ENCODE measurements at regions not wholly inside any gene's neighbourhood (a gene's known extent, or its start where the extent isn't known, plus 50 kb on each side); places are given as distances from the start of the nearest gene placed in this dataset.

DNA sequence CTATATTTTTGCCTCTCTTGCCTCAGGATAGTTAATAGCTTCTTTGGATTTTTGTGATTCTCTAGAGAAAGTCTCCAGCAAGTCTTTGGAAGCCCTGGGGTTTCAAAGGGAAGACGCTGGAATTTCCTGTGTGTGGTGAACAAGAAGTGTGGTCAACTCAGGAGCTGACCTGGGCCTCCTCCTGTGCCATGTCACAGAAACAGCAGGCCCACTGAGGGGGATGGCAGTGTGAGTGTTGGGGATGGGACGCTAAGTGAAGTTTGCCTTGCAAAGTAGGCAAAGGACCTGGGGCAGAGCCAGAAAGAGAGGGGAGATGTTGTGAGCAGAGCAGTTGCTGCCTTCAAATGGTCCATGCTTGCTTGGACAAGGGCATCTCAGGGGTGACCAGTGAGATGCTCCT, 226.3 kb downstream of the DMRT2 start:
- H3K9ac ChIP-seq: no peak overlapping the region
- no peak overlapping the region for H3K27ac ChIP-seq
- TF ChIP-seq Cebpa-rat (IDR thresholded peaks at IDR 0.05): no peak
- H3K4me3 ChIP-seq: no peak overlapping the region
- no peaks in the 10 kb centered on the region for H3K9me3 ChIP-seq
- H3K27me3 ChIP-seq: no peaks in the 10 kb centered on the region
- no peaks in the 10 kb centered on the region for H3K4me1 ChIP-seq
- no peaks in the 10 kb centered on the region for H4K20me1 ChIP-seq
- H3K36me3 ChIP-seq: no peaks in the 10 kb centered on the region
- H3K4me2 ChIP-seq: no peak overlapping the region

DNA sequence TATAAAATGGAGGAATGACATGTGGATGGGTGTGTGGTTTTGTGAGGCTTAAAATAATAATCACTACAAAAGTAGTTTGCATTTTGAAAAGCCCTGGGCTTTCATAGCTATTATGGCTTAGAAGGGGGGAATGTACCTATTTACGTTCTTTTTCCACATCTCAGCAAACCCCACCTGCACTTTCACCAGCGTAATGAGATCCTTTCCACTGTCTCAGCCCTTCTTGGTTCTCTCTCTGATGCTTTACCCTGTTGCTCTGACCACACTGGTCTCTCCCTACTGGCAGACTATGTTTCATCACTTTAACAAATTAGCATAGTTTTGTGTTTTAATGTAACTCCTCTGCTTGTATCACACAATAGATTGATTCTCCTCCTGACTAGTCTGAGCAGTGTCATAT, 234.6 kb downstream of the DMRT2 start:
- Histone ChIP-seq H4K20me1 (no peaks in the 10 kb centered on the region), H3K27me3 (no peaks in the 10 kb centered on the region), H3K4me3 (no peak overlapping the region), H3K4me2 (no peak overlapping the region), H3K27ac (no peak overlapping the region), H3K4me1 (no peaks in the 10 kb centered on the region), H3K36me3 (no peaks in the 10 kb centered on the region), H3K9me3 (no peaks in the 10 kb centered on the region), H3K9ac (no peak overlapping the region)
- no peak for TF ChIP-seq Cebpa-rat (IDR thresholded peaks at IDR 0.05)

DNA sequence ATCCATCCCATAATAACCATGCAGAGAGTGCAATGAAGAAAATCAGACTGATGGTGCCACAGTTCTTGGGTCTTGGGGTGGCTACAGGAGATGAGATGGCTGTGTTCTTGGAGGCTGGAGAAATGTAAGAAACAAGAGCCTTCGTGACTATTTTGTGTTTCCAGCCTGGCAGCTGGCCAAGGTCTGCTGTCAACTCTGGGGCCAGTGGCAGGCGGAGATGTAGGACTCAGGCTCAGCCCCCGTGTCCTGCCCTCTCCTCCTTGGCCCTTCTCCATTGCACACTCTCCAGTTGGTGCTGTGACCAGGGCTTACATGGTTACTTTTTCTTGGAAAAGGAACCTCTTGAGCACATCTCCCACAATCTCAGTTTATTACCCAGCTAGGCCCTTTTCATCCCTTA, 235.4 kb downstream of the DMRT2 start:
- H3K27ac ChIP-seq: no peak overlapping the region
- no peaks in the 10 kb centered on the region for H4K20me1 ChIP-seq
- H3K4me3 ChIP-seq: no peak overlapping the region
- H3K36me3 ChIP-seq: no peaks in the 10 kb centered on the region
- H3K4me1 ChIP-seq: no peaks in the 10 kb centered on the region
- H3K9me3 ChIP-seq: no peaks in the 10 kb centered on the region
- no peak overlapping the region for H3K9ac ChIP-seq
- H3K4me2 ChIP-seq: no peak overlapping the region
- no peak for TF ChIP-seq Cebpa-rat (IDR thresholded peaks at IDR 0.05)
- no peaks in the 10 kb centered on the region for H3K27me3 ChIP-seq

DNA sequence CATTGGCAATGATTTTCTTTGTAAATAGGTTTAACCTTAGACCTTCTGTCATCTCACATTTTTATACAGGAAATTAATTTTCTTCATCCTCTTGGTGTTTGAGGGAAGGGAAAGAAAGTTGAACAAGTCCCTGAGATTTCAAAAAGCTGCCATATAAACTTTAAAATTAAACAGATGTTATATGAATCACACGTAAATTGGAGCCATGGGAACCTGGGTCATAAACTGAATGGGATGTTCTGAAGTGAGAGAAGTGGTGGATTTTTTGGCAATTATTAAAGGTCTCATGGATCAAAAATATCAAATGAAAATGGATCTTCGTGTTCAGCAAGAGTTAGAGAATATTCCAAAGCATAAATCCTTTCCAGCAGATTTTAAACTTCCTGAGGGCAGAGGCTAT, 242.2 kb downstream of the DMRT2 start:
- no peak for TF ChIP-seq Cebpa-rat (IDR thresholded peaks at IDR 0.05)
- Histone ChIP-seq H3K27me3 (no peaks in the 10 kb centered on the region), H4K20me1 (no peaks in the 10 kb centered on the region), H3K27ac (no peak overlapping the region), H3K4me1 (no peaks in the 10 kb centered on the region), H3K36me3 (no peaks in the 10 kb centered on the region), H3K4me3 (no peak overlapping the region), H3K4me2 (no peak overlapping the region), H3K9me3 (no peaks in the 10 kb centered on the region), H3K9ac (no peak overlapping the region)

DNA sequence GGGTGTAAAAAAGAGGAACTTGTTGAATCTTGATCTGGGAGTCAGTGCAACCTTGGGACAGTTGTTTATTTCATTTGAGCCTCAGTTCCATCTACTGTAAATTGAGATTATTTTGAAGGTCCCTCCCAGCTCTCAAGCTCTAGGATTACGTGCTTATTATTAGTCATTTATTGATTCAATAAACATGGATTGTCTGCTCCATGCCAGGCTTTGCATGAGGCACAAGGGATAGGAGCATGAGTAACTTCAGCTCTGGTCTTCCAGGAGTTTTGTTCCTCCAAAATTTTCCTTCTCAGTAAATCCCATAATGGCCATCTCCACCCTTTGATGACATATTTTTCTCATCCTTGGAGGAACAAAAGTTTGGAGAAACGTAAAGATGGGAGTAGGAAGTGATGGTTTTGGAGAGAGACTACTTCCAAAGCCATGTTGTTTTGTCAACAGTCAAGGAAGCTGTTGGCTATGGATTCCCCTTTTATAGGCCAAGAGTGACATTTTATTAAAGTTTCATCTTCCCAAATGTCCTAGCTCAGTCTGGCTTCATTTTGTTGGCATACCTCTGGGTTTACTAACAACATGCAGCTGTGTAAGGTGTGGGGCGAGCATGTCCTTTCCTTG, 244.6 kb downstream of the DMRT2 start:
- no peaks in the 10 kb centered on the region for H3K27me3 ChIP-seq
- no peak for TF ChIP-seq Cebpa-rat (IDR thresholded peaks at IDR 0.05)
- no peaks in the 10 kb centered on the region for H3K4me1 ChIP-seq
- H3K9me3 ChIP-seq: no peaks in the 10 kb centered on the region
- H3K36me3 ChIP-seq: no peaks in the 10 kb centered on the region
- H3K27ac ChIP-seq: no peak overlapping the region
- no peak overlapping the region for H3K4me3 ChIP-seq
- no peak overlapping the region for H3K9ac ChIP-seq
- no peak overlapping the region for H3K4me2 ChIP-seq
- no peaks in the 10 kb centered on the region for H4K20me1 ChIP-seq

DNA sequence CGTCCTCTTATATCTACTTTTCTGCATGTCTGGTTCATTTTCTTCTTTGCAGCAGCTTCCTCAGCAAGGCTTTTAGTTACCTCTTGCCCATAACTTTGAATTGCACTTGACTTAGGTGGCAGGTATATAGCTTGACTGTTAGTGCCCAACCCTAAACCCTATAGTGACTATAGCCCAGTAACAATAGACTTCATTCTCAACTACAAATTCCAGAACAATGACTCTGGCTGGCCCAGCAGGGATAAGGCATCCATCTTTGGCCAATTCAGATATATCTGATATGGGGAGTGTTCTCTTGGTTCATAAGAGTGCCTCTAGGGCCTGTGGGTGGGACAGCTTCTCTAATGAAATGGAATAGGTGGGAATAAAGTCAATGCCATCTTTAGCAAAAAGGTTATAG, 246.2 kb downstream of the DMRT2 start:
- Histone ChIP-seq H3K27me3 (no peaks in the 10 kb centered on the region), H3K4me1 (no peaks in the 10 kb centered on the region), H3K9ac (no peak overlapping the region), H3K27ac (no peak overlapping the region), H4K20me1 (no peaks in the 10 kb centered on the region), H3K4me3 (no peak overlapping the region), H3K9me3 (no peaks in the 10 kb centered on the region), H3K36me3 (no peaks in the 10 kb centered on the region), H3K4me2 (no peak overlapping the region)
- TF ChIP-seq Cebpa-rat (IDR thresholded peaks at IDR 0.05): no peak

DNA sequence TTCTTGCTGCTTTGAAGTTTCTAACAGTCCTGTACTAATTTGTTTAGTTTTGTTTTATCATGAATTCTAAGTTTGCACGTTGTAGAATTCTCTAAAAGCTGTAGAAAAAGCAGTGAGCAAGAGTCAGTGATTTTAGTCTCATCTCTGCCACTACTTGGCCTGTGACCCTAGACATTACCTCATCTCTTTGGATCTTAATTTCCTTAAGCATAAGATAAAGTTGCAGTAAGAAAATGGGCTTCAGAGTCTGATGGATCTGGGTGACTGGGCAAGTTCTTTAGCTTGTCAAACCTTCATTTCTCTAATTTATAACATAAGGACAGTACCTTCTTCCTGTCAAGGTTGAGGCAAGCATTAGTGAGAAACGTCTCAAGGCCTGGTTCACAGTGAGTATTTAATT, 247.9 kb downstream of the DMRT2 start:
- no peak for TF ChIP-seq Cebpa-rat (IDR thresholded peaks at IDR 0.05)
- H3K4me3 ChIP-seq: no peak overlapping the region
- H3K27me3 ChIP-seq: no peaks in the 10 kb centered on the region
- no peak overlapping the region for H3K27ac ChIP-seq
- H3K4me1 ChIP-seq: no peaks in the 10 kb centered on the region
- no peak overlapping the region for H3K4me2 ChIP-seq
- H3K36me3 ChIP-seq: no peaks in the 10 kb centered on the region
- H4K20me1 ChIP-seq: no peaks in the 10 kb centered on the region
- no peaks in the 10 kb centered on the region for H3K9me3 ChIP-seq
- H3K9ac ChIP-seq: no peak overlapping the region

DNA sequence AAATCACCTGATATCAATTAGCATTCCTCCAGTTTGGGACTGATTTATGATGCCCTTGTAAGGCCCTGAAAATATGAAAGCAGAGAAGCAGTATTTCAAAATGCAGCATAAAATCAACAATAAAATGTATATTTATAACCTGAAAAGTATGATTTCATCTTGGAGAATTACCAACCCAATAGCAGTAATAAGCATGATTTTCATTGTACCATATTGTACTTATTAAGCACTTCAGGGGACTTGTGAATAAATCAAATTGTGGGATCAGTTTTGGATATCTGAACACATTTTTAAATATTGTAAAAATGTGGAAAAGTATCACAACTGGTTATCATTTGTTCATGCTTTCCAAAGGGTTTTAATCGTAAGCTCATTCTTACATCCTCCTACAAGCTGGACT, 250.8 kb downstream of the DMRT2 start:
- H3K9ac ChIP-seq: no peak overlapping the region
- no peaks in the 10 kb centered on the region for H3K36me3 ChIP-seq
- no peaks in the 10 kb centered on the region for H3K4me1 ChIP-seq
- no peak overlapping the region for H3K4me2 ChIP-seq
- H3K9me3 ChIP-seq: no peaks in the 10 kb centered on the region
- TF ChIP-seq Cebpa-rat (IDR thresholded peaks at IDR 0.05): no peak
- no peak overlapping the region for H3K4me3 ChIP-seq
- no peak overlapping the region for H3K27ac ChIP-seq
- no peaks in the 10 kb centered on the region for H4K20me1 ChIP-seq
- H3K27me3 ChIP-seq: no peaks in the 10 kb centered on the region

DNA sequence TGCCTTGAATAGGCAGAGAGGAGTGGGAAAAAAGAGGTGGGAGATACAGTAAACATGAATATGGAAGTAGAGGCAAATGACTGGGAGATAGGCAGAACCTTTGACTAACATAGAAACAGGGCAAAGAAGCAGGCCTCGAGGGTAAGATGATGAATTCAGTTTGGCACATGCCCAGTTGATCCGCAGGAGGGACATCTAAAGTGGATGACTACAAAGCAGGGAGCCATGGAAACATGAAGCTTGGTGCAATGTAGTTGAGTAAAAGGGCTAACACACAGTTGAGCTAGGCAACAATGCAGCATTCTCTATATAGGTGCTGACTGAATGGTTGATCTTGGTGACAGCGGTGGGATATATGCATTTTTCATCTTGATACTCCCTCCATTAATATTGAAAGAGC, 253.8 kb downstream of the DMRT2 start:
- no peak overlapping the region for H3K4me3 ChIP-seq
- no peaks in the 10 kb centered on the region for H3K27me3 ChIP-seq
- no peak overlapping the region for H3K27ac ChIP-seq
- no peak for TF ChIP-seq Cebpa-rat (IDR thresholded peaks at IDR 0.05)
- no peaks in the 10 kb centered on the region for H3K4me1 ChIP-seq
- no peaks in the 10 kb centered on the region for H3K36me3 ChIP-seq
- H4K20me1 ChIP-seq: no peaks in the 10 kb centered on the region
- no peak overlapping the region for H3K9ac ChIP-seq
- H3K4me2 ChIP-seq: no peak overlapping the region
- no peaks in the 10 kb centered on the region for H3K9me3 ChIP-seq

DNA sequence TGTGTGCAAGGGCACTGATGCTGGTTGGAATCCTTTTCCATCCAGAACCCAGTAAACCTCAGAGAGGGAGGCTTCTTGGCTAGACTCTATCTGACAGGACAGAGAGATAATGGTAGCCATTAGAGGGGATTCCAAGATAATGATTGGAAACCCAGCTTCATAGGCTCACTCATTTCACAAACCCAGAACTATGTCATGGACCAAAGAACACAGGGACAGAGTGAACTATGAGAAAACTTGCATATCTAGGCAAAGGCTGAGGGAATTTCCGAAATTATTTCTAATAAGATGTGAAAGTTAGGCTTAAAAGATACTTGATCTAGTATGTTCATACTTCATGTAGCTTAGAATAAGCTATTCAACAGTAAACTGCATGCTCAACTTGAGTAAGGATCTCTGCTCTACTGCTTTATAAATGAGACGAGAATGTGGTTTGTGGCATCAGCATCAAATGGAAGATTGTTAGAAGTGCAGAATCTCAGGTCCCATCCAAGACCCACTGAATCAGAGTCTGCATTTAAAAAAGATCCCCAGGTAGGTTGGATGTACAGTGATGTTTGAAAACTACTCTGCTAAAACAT, 261.4 kb downstream of the DMRT2 start:
- Histone ChIP-seq H3K4me3 (no peak overlapping the region), H3K36me3 (no peaks in the 10 kb centered on the region), H3K9ac (no peak overlapping the region), H3K27ac (no peak overlapping the region), H3K27me3 (no peaks in the 10 kb centered on the region), H3K9me3 (peaks cover 4% of the 10 kb centered on the region; the same call in 1 of the 2 replicates), H3K4me1 (no peaks in the 10 kb centered on the region), H4K20me1 (no peaks in the 10 kb centered on the region), H3K4me2 (no peak overlapping the region)
- TF ChIP-seq Cebpa-rat (IDR thresholded peaks at IDR 0.05): no peak

DNA sequence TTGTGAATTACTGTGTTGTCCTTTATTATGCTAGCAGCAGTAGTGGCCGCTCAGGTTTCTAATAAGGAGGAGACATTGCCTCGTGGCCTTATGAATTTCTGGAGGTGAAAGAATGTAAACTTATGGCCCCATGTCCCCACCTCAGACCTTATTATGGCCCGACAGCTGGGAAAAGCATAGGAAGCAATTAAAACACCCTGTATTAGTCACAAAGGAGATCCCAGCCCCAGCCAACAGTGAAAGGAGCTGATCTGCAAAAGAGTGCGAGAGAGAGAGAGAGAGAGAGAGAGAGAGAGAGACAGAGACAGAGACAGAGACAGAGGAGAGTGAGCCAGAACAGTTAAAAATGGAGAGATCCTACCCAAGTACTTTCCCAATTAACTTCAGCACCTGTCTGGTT, 269.3 kb downstream of the DMRT2 start:
- H3K9me3 ChIP-seq: peaks cover 4% of the 10 kb centered on the region; the same call in 1 of the 2 replicates
- H3K36me3 ChIP-seq: no peaks in the 10 kb centered on the region
- H3K9ac ChIP-seq: no peak overlapping the region
- H3K27ac ChIP-seq: no peak overlapping the region
- no peaks in the 10 kb centered on the region for H4K20me1 ChIP-seq
- H3K4me3 ChIP-seq: no peak overlapping the region
- H3K4me2 ChIP-seq: no peak overlapping the region
- H3K4me1 ChIP-seq: no peaks in the 10 kb centered on the region
- H3K27me3 ChIP-seq: peaks cover 5% of the 10 kb centered on the region; the same call in 1 of the 2 replicates
- no peak for TF ChIP-seq Cebpa-rat (IDR thresholded peaks at IDR 0.05)
